HG03439 (cell line): ENCODE measurements at regions not wholly inside any gene's neighbourhood (a gene's known extent, or its start where the extent isn't known, plus 50 kb on each side); places are given as distances from the start of the nearest gene placed in this dataset.
"Not testable (repeated sequence)": the region's sequence is repeated elsewhere in the genome, so short reads cannot be mapped to it uniquely, and the experiment has no call there.

Source experiments
- ATAC-seq: cut with Tn5 transposase; IDR thresholded peaks from one replicate; pipeline ENCODE4 v1.9.1; 2021; ENCODE audit warnings: mild to moderate bottlenecking, moderate library complexity; ENCODE audit not compliant: unreplicated experiment

- no peak for ATAC-seq
These were observed 222.8 kb downstream of the FAM43A start for GRCh38 chr3:194908496-194908895.

GRCh38 chr3:194908972-194909371, 223.3 kb downstream of the FAM43A start:
- no peak for ATAC-seq

DNA sequence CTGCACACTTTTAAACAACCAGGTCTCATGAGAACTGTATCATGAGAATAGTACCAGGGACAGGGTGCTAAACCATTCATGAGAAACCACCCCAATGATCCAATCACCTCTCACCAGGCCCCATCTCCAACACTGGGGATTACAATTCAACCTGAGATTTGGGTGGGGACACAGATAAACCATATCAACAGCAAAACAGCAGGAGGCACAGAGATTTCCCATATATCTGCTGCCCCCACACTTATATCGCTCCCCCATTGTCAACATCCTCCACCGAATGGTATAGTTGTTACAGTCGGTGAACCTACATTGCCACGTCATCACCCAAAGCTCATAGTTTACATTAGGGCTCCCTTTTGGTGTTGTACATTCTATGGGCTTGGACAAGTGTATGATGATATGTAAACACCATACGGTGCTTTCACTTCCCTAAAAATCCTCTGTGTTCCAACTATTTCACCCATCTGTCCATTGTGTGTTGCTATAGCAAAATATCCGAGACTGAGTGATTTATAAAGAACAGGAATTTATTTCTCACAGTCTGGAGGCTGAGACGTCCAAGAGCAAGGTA, 224.8 kb downstream of the FAM43A start:
- ATAC-seq: no peak

DNA sequence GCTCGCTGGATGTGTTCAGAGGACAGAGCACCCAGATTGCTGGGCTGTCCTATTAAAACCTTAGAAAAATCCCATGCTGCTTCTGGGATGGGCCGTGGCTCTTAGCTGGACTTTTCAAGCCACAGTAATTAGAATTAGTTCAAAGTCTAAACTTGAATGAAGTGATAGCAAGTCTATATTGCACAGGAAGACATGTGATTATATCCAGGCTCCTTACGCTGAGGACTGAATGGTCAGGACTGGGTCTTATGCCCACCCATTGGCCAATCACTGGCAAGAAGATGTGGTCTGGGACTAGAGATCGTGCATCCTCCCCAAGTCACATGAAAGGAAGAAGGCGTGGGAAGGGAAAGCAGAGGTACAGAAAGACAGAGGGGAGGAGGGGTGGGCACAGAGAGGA, 227.6 kb downstream of the FAM43A start:
- no peak for ATAC-seq

GRCh38 chr3:194924889-194925288, 239.2 kb downstream of the FAM43A start:
- not testable (repeated sequence) for ATAC-seq

DNA sequence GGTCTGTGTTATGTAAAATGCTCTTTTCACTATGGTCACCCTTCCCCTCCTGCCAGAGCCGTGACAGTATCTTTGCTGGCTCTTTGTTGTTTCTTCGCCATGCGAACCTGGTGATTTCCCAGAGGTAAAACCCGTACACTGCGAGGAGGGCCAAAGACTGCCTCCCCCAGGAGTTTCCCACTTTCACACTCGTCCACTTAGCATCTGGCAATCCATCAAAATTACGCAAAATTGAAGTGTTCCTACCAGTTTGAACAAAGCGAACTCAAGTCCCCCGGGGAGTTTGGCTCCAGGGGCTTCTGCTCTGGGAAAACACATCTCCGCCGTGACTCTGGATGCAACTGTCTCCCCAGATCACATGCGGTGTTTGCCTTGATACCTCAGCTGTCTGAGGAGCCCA, 239.9 kb downstream of the FAM43A start:
- no peak for ATAC-seq

DNA sequence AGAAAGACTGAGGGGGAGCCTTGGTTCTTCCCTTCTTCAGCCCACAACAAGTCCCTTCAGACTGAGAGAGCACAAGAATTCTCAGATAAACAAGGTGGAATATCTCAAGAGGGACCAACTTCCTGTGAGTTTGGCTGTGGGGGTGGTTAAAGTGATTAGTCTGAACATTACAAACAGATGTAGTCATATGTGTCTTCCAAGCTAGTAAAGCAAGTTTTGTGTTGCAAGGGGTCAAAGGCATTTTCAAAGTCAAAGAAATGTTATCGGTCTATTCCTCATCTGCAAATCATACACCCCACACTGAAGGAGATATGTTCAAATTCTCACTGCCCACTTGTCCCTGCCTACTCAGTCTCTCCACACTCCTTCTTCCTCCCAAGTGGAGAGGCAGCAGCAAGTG, 242.5 kb downstream of the FAM43A start:
- no peak for ATAC-seq

- ATAC-seq: no peak
These were observed 243.3 kb downstream of the FAM43A start for GRCh38 chr3:194928831-194929577.

DNA sequence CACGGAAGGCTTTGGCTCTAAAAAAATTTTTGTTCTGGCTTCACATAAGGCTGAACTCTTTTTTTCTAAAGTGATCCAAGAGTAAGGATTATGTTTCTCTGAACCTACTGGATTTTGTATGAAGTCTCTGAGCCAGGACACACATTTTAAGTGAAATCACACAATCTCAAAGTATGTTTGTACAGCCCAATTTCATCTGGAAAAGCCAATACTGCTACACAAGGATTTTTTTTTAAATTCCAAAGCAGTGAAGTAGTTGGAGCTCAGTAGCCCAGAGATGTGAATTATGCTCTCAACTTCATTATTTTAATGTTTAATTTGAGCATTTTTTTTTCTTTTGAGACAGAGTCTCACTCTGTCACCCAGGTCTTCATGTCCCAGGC, 243.9 kb downstream of the FAM43A start:
- no peak for ATAC-seq

DNA sequence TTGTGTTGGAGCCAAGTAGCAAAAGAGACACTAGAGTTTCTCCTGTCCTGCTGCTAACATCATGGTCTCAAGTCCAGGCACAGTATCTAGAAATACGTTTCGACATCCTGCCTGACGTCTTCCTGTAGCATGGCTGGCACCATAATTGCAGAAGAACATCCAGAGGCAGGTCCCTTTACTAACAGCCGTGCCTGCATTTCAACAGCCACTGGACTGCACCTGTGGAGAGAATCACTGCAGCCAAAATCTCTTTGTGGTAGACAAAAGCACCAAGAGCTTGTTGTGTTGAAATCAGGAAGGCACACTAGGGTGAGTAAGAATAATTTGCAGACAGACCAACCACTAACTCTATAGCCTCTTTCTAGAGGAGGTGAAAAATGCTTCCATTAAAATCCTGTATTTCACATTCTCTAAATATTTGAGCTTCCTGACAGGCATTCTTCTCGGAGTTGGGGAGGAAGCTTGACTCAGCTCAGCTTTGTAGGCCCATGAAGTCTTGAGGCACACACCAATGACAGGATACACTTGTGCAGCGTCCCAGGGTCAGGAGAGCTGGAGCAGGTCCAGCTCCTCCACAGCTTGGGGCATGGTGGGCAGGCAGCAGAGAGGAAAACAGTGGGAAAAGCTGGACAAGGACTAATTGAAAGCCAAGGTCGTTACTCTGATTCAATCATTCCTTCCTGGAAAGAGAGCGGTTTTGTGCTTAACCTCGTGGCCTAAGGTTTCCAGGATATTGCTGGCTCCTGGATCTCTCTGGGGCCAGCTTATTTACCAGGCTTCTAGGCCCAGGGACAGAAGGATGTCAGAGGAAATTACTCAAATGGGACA, 244.9 kb downstream of the FAM43A start:
- no peak for ATAC-seq

GRCh38 chr3:194931347-194931746, 245.7 kb downstream of the FAM43A start:
- no peak for ATAC-seq

- ATAC-seq: no peak
These were observed 246.2 kb downstream of the FAM43A start for GRCh38 chr3:194931865-194932264.

DNA sequence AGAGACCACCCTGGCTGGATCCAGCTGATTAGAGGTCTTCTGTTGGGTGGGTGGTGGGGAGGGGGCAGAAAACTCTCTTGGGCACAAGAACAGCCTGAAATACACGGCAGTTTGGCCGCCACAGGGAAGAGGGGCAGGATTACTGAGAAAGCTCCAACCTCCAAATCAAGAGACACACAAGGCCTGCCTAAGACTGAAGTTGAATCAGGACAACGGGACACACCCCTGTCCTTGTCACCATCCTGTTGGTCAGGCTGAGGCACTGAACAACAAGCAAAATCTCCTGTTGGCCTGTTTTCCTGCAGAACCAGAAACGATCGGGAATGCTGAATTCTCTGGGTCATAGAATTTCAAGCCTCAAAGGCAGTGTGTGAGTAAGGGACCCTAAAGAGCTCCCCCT, 247.8 kb downstream of the FAM43A start:
- no peak for ATAC-seq

DNA sequence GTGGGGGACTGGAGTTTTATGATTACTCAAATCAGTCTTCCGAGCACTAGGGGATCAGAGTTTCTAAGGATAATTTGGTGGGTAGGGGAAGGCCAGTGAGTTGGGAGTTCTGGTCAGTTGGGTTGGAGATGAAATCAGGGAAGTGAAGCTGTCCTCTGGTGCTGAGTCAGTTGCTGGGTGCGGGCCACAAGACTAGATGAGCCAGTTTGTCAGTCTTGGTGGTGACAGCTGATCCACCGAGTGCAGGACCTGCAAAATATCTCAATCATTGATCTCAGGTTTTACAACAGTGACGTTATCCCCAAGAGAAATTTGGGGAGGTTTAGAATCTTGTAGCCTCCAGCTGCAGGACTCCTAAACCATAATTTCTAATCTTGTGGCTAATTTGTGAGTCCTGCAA, 249.4 kb downstream of the FAM43A start:
- no peak for ATAC-seq

DNA sequence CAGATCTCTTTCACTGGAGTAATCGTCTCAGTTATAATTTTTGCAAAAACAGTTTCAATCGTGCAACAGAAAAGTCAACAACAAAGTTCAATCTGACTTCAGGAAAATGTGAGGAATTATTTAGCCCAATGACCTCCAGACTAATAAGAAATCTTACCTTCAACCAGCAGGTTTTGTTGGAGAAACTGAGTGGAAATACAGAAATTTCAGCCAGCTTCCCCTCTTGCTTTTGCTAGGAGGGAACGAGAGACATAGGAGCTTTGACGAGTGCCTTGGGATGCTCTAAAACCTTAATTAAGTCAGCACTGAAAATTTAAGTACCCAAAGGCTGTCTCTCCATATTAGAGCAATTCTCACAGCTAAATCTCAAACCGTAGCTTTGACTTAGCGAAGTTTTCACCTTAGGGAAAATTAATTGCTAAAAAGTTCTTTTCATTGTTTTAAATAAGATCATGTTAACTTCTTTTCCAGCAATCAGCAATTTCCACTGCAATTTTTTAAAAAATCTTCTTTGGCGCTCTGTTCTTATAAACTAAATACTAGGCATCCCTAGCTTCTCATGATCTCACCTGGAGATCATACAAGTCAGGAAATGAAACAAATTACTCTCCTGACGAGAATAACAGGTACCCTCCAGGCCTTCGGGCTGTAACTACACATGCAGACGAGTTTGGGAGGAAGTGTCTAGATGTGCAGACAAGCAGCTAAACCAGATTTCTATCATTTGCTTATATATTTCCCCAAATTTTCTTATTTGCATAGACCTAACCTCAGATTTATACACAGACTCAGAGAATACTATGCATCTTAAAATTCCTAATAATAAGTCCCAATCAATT, 250.2 kb downstream of the FAM43A start:
- ATAC-seq: no peak

DNA sequence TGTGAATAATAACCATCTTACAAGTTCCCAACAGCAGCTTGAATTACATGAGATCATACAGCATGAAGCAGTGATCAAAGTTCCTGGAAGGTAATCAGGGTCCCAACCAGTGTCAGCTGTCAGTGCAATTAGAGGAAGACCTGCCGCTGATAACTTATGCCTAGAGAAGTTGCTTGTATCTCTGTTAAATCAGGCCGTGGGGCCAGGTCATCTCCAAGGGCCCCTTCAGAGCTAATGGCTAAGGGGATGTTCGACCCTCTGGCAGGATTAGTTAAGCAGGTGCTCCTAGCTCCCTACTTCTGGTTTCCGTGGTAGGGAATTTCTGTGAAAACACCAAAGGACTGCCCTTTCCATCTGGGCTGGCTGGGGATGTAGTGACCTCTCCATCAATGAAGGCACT, 251.0 kb downstream of the FAM43A start:
- no peak for ATAC-seq

GRCh38 chr3:194937144-194937543, 251.5 kb downstream of the FAM43A start:
- no peak for ATAC-seq

DNA sequence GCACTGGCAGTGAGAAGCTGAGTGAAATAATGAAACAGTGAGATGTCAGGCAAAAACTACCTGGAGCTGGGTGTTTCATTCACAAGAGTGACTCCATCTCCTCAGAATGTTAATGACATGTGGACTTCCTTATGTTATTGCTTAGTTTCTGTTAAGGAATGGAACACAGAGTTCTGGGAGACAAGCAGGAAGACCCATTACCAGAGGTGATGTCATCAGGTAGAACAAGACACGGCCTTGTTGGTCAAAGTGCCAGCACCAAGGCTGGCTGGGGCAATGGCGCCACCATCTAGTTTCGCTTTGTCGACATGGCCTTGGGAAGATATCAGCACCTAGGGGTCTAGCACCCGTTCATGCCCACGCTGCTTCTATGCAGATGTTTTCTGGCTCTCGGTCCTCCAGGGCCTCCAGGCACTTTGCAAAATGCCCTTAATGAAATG, 252.2 kb downstream of the FAM43A start:
- ATAC-seq: no peak

- ATAC-seq: no peak
These were observed 253.3 kb downstream of the FAM43A start for GRCh38 chr3:194938845-194939531.

DNA sequence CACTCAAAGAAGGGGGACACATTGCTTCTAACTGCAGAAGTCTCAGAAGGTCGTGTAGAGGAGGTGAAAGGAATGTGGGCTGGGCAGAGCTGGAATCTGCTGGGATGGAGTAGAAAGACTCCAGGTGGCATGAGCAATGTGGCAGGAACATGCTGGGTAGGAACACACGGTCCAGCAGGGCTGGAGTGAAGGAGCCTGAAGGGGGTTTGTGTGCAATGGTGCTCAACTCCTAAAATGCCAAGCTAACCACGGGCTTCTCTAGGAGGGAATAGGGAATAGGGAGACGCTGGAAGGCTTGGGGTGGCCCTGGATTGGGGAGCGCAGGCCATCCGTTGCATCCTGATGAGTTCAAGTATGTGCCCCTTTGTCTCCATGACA, 253.8 kb downstream of the FAM43A start:
- no peak for ATAC-seq
